ENCODE measurements at regions not wholly inside any gene's neighbourhood (a gene's known extent, or its start where the extent isn't known, plus 50 kb on each side); places are given as distances from the start of the nearest gene placed in this dataset.

DNA sequence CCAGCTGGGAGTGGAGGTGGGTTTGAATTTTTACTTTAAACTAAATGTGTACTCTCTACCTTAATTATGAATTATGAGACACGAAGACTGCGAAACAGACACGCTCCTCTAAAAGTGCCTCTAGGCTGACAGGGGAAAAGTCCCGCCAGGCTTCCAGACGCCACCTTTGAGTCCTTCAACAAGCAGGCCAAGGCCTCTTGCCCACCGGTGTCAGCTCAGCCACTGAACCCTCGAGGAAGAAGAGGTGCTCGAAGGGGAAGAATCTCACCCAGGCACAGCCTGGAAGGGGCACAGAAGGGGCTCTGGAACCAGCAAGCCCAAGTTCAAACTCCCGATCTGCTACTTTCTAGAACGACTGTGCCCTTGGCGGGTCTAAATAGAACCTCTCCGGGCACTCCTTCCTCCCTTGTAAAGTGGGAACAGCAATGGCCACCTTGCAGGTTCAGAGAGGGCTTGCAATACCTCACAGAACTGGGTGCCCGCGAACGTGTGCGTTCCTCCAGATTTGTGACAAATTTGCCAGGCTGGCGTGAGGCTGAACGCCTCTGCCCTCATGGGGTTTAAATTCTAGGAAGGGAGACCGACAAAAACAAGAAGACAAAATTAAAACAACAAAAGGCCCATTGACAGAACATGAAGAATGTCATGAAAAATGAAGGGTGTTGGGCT, 158.5 kb upstream of the GRK3 start:
- H3K9me2 ChIP-seq (replicated peaks; ENCODE audit: control insufficient read depth, low read length): no peaks in the 10 kb centered on the region
- TF ChIP-seq EZH2phosphoT487 (IDR thresholded peaks at IDR 0.05; ENCODE audit: borderline replicate concordance, low read length): no peak
- no peak for TF ChIP-seq CTCF (IDR thresholded peaks at IDR 0.05; ENCODE audit: low read depth, low read length, poor library complexity, severe bottlenecking)
- H3K4me1 ChIP-seq (ENCODE audit: control insufficient read depth, low read length): peaks cover 33% of the 10 kb centered on the region
- H3F3A ChIP-seq (ENCODE audit: control insufficient read depth, insufficient read depth): no peaks in the 10 kb centered on the region
- H3K4me2 ChIP-seq (ENCODE audit: low read length): peak overlapping the region; percentile 83
- H3K36me3 ChIP-seq (ENCODE audit: control insufficient read depth, low read length): peaks cover 3% of the 10 kb centered on the region; the same call in 1 of the 2 replicates
- peaks cover 46% of the 10 kb centered on the region for H3K79me2 ChIP-seq (ENCODE audit: control insufficient read depth, low read length)
- H4K20me1 ChIP-seq (ENCODE audit: control insufficient read depth, insufficient read depth, low read depth, low read length): peaks cover 12% of the 10 kb centered on the region
- no peaks in the 10 kb centered on the region for H3K27me3 ChIP-seq (ENCODE audit: control insufficient read depth, low read length)
- H3K4me3 ChIP-seq (ENCODE audit: low read length): peak overlapping the region; percentile 94
- no peaks in the 10 kb centered on the region for H3K9me3 ChIP-seq (ENCODE audit: control insufficient read depth, insufficient read depth, low read length)
- H3K27ac ChIP-seq (ENCODE audit: low read depth, low read length): no peak overlapping the region

GRCh38 chr22:25406510-25407210, 157.8 kb upstream of the GRK3 start:
- H3K4me3 ChIP-seq (ENCODE audit: low read length): no peak overlapping the region
- no peaks in the 10 kb centered on the region for H3F3A ChIP-seq (ENCODE audit: control insufficient read depth, insufficient read depth)
- H3K9me3 ChIP-seq (ENCODE audit: control insufficient read depth, insufficient read depth, low read length): no peaks in the 10 kb centered on the region
- H3K36me3 ChIP-seq (ENCODE audit: control insufficient read depth, low read length): peaks cover 3% of the 10 kb centered on the region; the same call in 1 of the 2 replicates
- no peak overlapping the region for H3K4me2 ChIP-seq (ENCODE audit: low read length)
- peaks cover 39% of the 10 kb centered on the region for H3K79me2 ChIP-seq (ENCODE audit: control insufficient read depth, low read length)
- TF ChIP-seq CTCF (IDR thresholded peaks at IDR 0.05; ENCODE audit: low read depth, low read length, poor library complexity, severe bottlenecking) (no peak), EZH2phosphoT487 (IDR thresholded peaks at IDR 0.05; ENCODE audit: borderline replicate concordance, low read length) (no peak)
- peaks cover 28% of the 10 kb centered on the region for H3K4me1 ChIP-seq (ENCODE audit: control insufficient read depth, low read length)
- no peaks in the 10 kb centered on the region for H3K27me3 ChIP-seq (ENCODE audit: control insufficient read depth, low read length)
- H3K27ac ChIP-seq (ENCODE audit: low read depth, low read length): no peak overlapping the region
- peaks cover 8% of the 10 kb centered on the region for H4K20me1 ChIP-seq (ENCODE audit: control insufficient read depth, insufficient read depth, low read depth, low read length)
- H3K9me2 ChIP-seq (replicated peaks; ENCODE audit: control insufficient read depth, low read length): no peaks in the 10 kb centered on the region

- TF ChIP-seq EZH2phosphoT487 (IDR thresholded peaks at IDR 0.05; ENCODE audit: borderline replicate concordance, low read length) (no peak), CTCF (IDR thresholded peaks at IDR 0.05; ENCODE audit: low read depth, low read length, poor library complexity, severe bottlenecking) (no peak)
- no peak overlapping the region for H3K4me2 ChIP-seq (ENCODE audit: low read length)
- no peaks in the 10 kb centered on the region for H3K9me3 ChIP-seq (ENCODE audit: control insufficient read depth, insufficient read depth, low read length)
- peaks cover 3% of the 10 kb centered on the region; the same call in 1 of the 2 replicates for H3K36me3 ChIP-seq (ENCODE audit: control insufficient read depth, low read length)
- no peaks in the 10 kb centered on the region for H3K27me3 ChIP-seq (ENCODE audit: control insufficient read depth, low read length)
- peaks cover 32% of the 10 kb centered on the region for H3K79me2 ChIP-seq (ENCODE audit: control insufficient read depth, low read length)
- no peaks in the 10 kb centered on the region for H3K9me2 ChIP-seq (replicated peaks; ENCODE audit: control insufficient read depth, low read length)
- no peak overlapping the region for H3K4me3 ChIP-seq (ENCODE audit: low read length)
- no peak overlapping the region for H3K27ac ChIP-seq (ENCODE audit: low read depth, low read length)
- H3K4me1 ChIP-seq (ENCODE audit: control insufficient read depth, low read length): peaks cover 21% of the 10 kb centered on the region
- peaks cover 6% of the 10 kb centered on the region for H4K20me1 ChIP-seq (ENCODE audit: control insufficient read depth, insufficient read depth, low read depth, low read length)
- H3F3A ChIP-seq (ENCODE audit: control insufficient read depth, insufficient read depth): no peaks in the 10 kb centered on the region
Measured at GRCh38 chr22:25407226-25407858, 157.1 kb upstream of the GRK3 start.
